ELR (cell line): ENCODE measurements at regions not wholly inside any gene's neighbourhood (a gene's known extent, or its start where the extent isn't known, plus 50 kb on each side); places are given as distances from the start of the nearest gene placed in this dataset.
A peak's percentile ranks its signal among the peaks of the same experiment; 100 is the strongest.

ENCODE experiments used
- DNase-seq: peaks from one replicate; pipeline ENCODE4 v3.0.0-alpha.2; 2015; ENCODE audit warnings: low read depth

DNA sequence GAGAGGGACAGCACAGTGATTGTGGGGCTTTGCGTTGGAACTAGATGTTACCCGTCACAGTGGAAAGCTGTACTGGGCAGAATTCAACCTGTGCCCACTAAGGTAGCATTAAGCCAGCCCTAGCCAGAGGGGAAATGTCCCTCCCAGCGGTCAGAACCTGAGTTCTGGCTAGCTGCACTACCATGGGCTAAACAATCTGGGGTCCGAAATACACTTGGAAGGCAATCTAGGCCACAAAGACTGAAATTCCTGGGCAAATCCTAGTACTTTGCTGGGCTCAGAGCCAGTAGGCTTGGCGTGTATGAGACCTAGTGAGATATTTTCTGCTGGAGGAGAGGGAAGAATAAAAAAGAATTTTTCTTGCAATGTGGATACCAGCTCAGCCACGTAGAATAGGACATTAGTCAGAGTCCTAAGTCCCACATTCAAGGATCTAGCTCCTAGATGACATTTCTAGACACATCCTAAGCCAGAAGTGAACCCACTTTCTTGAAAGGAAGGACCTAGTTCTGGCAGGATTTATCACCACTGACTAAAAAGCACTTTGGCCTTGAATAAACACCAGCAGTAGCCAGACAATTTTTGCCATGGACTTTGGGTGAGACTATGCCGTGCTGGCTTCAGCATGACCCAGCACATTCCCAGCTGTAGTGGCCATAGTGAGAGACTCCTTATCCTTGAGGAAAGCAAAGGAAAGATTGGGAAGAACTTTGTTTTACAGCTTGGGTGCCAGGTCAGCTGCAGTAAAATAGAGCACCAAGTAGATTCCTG is 618.0 kb downstream of the BRINP1 start:
- no peak for DNase-seq

DNA sequence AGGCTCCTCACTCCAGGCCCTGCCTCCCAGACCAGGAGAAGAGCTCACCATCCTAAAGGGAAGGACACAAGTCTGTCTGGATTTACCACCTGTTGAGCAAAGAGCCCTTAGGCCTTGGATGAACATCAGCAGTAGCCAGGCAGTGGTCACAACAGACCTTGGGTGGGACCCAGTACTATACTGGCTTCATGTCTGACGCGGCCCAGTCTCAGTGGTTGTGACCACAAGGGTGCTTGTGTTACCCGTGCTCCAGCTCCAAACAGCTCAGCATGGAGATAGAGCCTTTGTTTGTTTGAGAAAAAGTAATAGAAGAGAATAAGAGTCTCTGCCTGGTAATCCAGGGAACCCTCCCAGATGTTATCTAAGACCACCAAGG is 617.4 kb downstream of the BRINP1 start:
- DNase-seq, result no peak

DNA sequence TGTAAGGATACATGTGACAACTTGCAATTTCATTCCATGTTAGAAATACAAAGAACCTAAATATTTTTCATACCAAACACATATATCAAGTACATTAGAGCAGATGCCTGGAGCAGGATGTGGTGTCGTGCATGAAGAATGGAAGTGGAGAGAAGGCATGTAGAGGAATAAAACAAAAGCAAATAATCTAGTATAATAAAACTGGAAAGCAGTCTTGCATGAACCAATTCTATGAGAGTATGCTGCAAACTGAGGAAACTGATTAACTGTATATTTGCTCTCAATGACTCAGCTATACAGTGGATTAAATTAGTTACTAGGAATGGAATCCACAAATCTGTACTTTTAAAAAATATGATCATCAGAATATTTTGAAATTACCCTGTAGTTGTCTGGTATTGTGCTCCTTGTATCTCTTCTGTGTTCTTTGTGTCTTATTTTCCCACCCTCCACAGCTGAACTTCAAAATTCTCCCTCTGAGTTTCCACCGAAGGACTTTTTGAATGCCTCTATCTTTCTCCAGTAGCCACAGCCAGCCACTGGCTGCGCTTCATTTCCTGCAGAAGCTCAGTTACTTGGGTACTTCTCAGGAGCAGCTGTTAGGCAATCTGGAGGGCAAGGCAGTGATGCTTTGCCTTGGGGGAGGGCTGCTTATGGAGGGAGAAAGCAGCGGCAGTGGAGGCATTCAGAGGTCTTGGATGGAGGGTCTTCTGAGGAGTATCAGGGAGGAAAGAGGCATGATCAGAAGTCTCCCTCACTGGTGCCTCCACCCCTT is 608.0 kb downstream of the BRINP1 start:
- no peak for DNase-seq

DNA sequence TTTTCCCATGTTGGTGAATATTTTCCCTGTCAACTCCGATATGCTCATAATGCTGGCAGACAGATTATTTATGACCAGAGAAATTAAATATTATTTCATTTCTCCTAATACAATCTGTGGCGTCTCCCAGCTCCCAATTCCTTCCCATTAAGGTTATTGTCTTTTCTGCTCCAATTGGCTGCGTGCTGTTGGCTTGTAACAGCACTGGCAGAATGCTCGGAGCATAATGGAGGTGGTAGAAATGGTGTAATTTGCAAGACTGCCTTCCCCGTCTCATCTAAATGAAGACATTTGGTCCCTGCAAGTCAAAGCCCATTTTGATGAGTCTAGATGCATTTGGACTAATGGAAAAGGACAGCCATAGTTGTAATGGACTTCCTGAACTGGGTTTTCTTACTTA is 601.7 kb downstream of the BRINP1 start:
- DNase-seq, result no peak

DNA sequence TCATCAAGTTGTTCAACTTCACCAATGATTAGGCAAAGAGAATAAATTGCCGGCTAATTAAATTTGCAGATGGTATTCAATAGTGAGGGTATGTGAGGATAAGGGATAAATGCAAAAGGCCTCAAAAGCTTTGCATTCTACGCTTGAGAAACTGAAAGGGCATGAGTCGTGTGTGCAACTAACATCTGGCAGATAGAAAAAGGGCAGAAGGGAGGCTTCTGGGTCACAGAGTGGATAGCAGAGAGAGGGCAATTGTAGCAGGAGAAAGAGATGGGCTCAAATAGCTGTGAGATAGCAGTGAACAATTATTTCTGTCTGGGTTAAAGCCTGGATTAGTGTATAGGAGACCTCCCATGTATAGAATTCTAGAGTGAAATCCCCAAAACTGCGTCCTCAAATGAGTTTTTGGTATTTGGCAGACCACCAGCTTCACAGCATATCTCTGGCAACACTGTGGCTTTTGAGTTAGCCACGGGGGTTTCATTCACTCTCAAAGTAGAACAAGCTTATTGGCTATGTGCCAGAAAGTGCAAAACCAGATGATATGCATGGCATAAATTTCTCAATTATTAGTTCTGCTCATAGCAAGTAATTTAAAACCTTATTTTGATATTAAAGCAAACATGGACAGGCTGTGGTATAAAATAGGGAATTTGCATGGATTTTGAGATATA is 586.3 kb downstream of the BRINP1 start:
- no peak for DNase-seq

DNA sequence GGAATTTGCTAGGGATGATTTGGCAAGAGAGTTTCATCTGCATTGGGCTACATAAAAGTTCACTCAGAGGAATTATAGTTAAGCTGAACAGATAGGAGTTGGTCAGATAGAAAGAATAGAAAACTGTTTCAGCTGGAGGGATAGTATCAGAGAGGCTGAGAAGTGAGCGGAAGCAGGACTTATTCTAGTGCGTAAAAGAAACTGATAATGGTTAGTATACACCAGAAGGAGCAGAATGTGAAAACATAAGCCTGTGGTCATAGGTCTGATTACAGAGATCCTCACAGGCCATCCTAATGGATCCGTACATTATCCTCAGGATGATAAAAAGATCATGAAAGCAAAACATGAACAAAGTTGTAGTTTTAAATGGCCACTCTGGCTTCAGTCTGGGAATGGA is 585.2 kb downstream of the BRINP1 start:
- DNase-seq, result no peak

DNA sequence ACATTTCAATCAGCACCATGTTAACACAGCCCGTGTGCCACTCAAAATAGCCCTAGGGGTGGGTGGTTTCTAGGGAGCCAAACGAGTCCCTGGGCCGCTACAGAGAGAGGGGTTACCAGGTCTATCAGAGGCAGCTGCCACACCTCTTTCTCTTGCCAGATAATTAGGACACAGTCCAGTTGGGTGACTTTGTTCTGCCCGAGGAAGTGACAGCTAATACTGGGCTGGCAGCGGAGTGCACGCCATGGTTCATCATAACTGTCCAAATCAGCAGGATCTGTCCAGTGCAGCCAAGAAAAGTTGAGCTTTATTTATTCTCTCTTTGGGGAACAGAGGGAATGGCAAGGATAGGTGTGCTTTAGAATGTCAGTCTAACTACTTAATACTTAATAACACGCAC is 583.8 kb downstream of the BRINP1 start:
- no peak for DNase-seq

DNA sequence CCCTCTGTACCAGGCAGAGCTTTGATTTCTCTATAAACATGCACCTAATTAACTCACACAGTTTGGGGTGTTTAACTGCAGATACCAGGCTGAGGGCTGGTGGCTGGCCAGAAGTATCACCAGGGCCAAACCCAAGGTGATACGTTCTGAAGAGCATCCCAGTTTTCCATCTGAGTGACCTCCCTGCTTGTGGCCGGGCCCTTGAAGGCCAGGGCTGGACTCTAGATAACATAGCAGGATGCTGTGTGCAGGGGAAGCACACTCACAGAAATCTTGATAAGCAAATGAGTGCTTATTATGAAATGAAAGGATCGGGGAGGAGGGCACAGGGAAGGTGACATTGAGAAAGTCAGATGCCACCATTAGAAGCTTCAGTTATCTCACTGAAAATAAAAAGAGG is 582.4 kb downstream of the BRINP1 start:
- DNase-seq, result no peak

DNA sequence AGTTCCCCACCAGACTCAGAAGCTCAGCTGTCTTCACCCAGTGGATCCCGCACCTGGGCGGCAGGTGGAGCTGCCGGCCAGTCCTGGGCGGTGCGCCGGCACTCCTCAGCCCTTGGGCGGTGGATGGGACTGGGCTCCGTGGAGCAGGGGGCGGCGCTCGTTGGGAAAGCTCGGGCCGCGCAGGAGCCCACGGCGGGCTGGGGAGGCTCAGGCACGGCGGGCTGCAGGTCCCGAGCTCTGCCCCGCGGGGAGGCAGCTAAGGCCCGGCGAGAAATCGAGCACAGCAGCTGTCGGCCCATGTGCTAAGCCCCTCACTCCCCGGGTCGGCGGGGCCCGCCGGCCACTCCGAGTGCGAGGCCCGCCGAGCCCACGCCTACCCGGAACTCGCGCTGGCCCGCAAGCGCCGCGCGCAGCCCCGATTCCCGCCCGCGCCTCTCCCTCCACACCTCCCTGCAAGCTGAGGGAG is 560.0 kb downstream of the BRINP1 start:
- no peak for DNase-seq

DNA sequence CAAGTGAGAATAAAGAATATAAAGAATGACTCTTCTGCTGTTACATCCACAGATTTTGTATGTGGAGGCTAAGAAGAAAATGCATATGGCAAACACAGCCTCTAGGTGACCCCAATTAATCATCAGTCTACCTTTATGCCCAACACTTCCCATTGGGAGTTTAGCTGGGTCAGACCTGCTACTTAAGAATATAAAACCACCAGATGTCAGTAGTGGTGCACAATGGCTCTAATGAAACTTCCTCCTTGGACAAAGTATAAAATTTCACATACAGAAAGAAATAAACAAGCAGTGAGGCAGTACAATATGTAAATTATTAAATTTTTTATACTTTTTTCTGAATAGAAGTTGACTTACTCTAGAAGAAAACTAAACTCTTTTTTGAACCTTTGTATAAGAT is 539.9 kb downstream of the BRINP1 start:
- DNase-seq, result peak; percentile 10

DNA sequence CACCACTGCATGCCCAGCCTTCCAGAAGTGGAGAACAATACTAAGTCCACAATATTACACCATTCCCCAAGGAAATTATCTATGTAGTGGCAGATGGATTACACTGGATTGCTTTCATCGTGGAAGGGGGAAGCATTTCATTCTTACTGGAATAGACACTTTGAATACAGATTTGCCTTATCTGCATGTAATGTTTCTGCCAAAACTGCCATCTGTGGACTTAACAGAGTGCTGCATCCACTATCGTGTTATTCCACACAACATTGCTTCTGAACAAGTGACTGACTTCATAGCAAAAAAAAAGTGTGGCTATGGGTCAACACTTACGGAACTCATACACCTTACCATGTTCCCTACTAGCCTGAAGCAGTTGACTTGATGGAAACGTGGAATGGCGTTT is 536.9 kb downstream of the BRINP1 start:
- DNase-seq, result no peak

DNA sequence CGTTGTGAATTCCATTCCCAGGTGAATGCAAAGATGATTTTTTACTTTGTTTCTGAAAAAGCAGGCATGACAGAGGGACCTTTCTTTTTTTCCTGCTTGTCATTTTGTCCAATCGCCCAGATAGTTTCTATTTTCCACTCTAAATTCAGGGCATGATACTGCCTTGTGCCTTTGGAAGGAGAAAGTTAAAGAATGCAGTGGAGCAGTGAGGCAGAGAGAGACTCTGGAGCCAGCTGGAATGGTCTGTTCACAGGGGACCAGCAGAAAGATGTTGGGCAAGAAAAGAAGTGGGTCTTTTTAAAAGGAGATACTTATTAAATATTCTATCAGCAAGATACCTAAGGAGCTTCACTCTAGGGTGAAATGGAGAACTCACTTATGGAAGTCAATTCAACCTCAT is 532.3 kb downstream of the BRINP1 start:
- DNase-seq, result no peak

DNA sequence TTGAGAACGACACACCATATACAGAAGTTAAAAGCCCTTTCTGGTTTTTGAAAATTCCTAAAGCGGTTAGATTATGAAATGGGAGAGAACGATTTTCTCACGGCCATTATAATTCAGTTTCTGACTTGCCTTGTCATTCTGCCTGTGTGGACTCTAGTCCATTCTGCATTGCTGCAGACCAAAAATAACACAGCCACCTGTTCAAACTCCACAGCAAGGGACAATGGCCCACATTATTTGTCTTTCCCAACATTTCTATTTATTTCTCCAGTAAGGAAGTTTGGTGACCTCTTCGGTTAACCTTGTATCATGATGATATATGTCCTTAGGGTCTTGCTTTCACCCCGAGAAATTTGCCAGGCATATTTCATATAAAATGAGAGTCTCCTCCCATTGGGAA is 497.7 kb downstream of the BRINP1 start:
- no peak for DNase-seq

DNA sequence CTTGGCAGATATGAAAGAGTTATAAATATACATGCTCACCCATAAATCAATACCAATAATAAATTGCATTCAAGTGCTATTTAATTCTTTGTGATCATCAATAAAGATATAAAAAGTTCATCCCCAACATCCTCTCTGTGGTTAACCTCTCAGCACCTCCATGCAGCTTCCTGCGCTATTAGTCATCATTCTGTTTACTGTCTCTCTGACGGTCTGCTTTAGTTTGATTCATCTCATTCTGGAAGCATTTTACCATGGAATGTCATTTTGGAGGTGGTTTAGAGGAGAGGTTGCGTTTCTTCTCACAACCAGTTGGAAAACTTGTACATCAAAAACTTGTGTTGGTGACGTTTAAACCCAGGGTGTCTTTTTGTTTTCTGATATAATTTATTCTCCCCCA is 486.6 kb downstream of the BRINP1 start:
- peak; percentile 77 for DNase-seq

DNA sequence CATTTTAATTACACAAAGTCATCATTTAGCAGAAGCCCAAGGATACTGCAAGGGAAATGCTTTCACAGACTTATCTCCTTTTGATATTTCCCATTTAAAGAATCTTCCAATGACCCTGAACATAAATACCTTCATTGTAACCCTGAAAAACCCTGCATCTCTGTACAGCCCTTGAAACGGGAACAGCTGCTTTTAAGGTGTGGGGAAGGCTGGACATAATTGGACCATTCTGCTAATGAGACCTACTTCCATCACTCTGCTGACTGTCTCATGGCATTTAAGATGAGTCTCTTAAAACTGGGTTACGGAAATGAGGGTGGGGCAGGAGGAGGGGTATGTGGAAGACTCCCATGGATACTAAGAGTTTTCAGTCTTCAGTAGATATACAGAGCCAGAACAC is 485.8 kb downstream of the BRINP1 start:
- no peak for DNase-seq

DNA sequence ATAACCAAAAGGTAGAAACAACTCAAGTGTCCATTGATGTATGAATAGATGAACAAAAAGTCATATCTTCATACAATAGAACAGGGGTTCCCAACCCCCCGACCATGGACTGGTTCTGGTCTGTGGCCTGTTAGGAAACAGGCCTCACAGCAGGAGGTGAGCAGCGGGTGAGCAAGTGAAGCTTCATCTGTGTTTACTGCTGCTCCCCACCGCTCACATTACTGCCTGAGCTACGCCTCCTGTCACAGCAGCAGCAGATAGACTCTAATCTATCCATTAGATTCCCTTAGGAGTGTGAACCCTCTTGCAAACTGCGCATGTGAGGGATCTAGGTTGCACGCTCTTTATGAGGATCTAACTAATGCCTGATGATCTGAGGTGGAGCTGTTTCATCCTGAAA is 478.0 kb downstream of the BRINP1 start:
- no peak for DNase-seq

DNA sequence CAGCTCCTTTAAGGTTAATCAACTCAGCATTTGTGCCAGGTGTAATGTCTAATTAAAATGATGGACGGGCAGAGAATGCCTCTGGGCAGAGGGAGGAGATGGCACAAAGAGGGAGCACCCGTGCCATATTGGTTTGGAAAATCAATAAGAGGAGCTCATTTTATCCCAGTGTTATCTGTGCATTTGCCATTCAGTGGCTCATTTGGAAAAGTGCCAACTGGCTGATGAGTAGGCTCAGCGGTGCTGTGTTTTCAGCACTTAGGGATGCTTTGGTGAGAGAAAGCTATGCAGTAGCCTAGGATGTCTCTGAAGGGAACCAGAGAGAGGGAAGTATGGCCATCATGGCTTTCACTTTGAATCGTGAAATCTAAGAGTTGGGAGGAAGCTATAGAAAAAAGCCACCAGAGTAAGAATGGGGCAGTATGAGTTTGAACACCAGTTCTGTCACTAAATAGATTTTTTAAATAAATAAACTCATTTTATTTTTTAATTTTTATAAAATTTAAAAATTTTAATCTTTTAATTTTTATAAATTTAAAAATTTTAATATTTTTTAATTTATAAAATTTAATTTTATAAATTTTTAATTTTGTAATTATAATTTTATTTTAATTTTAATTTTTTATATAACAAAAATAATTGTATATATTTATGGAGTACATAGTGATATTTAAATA is 472.8 kb downstream of the BRINP1 start:
- DNase-seq, result peak; percentile 0

DNA sequence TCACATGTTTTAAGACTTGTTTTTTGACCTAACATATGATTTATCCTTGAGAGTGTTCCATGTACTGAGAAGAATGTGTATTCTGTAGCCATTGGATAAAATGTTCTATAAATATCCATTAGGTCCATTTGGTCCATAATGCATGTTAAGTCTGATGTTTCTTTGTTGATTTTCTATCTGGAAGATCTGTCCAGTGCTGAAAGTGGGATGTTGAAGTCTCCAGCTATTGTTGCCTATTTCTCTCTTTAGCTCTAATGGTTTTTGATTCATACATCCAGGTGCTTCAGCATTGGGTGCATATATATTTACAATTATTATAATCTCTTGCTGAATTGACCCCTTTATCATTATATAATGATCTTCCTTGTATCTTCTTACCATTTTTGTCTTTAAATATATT is 451.1 kb downstream of the BRINP1 start:
- no peak for DNase-seq

DNA sequence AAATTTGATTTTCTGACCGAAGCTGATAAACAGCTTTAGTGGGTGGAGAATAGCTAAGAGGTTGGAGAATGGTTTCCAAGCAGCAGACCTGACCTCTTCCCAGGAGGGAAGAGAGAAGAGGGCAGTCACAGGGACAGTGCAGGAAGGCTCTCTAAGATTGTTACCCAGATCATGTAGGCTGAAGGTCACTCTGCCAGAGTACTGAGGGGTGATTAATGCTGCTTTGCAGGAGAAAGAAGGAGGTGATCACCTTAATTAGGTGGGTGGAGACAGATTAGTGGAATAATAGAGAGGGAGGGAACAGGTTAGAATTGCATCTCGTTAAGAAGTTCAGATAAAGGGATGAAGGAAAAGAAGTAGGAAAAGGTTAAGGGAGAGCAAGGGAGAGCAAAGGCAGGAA is 440.5 kb downstream of the BRINP1 start:
- no peak for DNase-seq

DNA sequence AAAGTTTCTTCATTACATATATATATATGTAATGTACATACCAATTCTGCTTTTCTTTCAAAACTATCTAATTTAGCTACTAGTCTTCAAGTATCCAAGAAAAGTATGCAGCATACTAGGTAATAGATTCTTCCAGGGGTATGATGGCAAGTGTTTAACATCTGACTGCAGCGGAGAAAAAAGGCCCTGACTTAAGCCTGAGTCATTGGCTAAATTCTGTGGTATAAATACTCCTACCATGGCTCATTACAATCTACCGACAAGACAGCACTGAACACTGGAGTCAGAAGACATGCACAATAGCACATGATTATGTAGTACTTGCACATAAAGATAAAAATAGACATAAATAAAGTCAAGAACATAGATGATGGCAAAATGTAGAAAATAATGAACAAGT is 439.9 kb downstream of the BRINP1 start:
- DNase-seq, result peak; percentile 60

DNA sequence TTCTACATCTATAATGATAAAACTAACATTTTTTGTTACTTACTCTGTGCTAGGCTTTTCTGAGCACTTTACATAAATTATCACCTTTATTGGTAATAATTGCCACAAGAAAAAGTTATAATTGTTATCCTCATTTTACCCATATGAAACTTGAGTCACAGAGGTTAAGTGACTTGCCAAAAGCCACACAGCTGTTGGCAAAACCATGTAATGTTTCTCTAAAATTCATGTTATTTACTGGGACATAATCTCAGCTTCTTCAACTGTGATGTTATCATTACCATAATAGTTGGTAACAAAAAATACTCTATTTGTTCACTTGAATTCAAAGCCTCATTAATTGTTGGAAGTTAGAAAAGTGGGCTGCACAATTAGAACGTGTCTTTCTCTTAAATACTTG is 437.3 kb downstream of the BRINP1 start:
- no peak for DNase-seq

DNA sequence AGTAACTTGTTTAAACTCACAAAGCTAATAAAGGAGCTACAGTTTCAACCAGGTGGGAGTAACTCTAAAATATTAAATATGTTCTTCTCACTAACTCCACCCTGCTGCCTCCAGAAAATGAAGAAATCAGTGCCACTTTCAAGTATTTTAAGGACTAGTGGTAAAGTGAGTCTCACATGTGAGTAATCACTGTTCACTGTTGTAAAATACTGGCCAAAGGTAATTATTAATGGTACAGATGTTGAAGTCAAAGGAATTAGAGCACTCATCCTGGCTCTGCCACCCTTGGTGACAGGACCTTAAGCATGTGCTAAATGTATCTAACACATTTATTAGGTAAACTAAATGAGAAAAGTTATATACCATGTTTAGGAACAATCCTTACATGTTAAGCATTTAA is 430.7 kb downstream of the BRINP1 start:
- no peak for DNase-seq

DNA sequence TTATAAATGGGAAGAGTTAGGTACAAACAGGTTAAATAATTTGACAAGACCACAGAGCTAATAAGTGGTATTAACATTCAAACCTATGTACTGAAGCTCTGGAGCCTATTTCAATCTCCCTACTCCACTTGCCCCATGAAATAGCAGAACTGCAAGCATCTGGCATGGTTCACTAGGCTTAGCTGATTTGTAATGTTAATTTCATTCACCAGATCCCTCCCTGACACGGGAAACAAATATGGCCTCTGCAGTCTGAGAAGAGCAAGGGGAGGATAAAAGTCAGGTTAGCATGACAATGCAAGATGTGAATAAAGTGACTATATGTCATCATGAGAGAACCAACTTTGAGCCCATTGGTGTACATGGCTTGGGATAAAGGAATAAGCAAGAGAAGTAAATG is 428.8 kb downstream of the BRINP1 start:
- DNase-seq, result no peak
